B cell (primary cell): ENCODE measurements at regions not wholly inside any gene's neighbourhood (a gene's known extent, or its start where the extent isn't known, plus 50 kb on each side); places are given as distances from the start of the nearest gene placed in this dataset.

Experiments used
- EZH2 ChIP-seq: IDR thresholded peaks from 2 replicates; pipeline ENCODE4 v1.6.1; 2012; ENCODE audit warnings: borderline replicate concordance, low read depth, mild to moderate bottlenecking, moderate library complexity, low read length; ENCODE audit not compliant: insufficient read depth, poor library complexity, severe bottlenecking
- TF ChIP-seq, protein P1 (sequence below): fragments of 200-600 bp; IDR thresholded peaks from one replicate; pipeline ENCODE4 v1.8.0; 2022; ENCODE audit warnings: antibody characterized with exemption, mild to moderate bottlenecking

DNA sequence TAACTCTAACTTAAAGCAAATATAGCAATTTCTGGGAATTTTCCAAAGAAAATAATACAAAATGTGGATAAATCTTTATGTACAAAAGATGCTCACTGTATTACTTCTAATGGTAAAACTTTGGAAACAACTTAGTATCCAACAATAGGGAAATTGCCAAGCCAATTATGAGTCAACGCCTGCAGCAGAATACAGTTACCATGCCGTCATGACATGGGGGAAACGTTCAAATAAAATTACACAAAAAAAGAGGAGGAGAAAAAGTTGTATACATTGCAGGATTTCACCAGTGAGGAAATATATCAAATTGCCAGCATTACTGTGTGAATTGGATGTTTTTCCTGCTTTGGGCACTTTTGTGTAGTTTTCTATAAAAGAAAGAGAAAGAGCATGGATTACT is 469.6 kb downstream of the SOX9 start:
- TF ChIP-seq, protein P1, sequence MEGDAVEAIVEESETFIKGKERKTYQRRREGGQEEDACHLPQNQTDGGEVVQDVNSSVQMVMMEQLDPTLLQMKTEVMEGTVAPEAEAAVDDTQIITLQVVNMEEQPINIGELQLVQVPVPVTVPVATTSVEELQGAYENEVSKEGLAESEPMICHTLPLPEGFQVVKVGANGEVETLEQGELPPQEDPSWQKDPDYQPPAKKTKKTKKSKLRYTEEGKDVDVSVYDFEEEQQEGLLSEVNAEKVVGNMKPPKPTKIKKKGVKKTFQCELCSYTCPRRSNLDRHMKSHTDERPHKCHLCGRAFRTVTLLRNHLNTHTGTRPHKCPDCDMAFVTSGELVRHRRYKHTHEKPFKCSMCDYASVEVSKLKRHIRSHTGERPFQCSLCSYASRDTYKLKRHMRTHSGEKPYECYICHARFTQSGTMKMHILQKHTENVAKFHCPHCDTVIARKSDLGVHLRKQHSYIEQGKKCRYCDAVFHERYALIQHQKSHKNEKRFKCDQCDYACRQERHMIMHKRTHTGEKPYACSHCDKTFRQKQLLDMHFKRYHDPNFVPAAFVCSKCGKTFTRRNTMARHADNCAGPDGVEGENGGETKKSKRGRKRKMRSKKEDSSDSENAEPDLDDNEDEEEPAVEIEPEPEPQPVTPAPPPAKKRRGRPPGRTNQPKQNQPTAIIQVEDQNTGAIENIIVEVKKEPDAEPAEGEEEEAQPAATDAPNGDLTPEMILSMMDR = no peak
- no peak for TF ChIP-seq EZH2
